ENCODE measurements at regions not wholly inside any gene's neighbourhood (a gene's known extent, or its start where the extent isn't known, plus 50 kb on each side); places are given as distances from the start of the nearest gene placed in this dataset.

GRCh38 chr7:20279979-20280378 is 50.7 kb upstream of the ITGB8 start:
- no peak for ATAC-seq
- no peak for TF ChIP-seq ISL1 (CRISPR knock-in tag; IDR thresholded peaks at IDR 0.05)
- no peak for TF ChIP-seq BACH2 (CRISPR knock-in tag; IDR thresholded peaks at IDR 0.05; ENCODE audit: borderline replicate concordance)
- no peak for TF ChIP-seq PPARA (CRISPR knock-in tag; IDR thresholded peaks at IDR 0.05; ENCODE audit: borderline replicate concordance)
- TF ChIP-seq ZC3H10 (CRISPR knock-in tag; IDR thresholded peaks at IDR 0.05), result no peak
- no peak for TF ChIP-seq GLIS3 (CRISPR knock-in tag; IDR thresholded peaks at IDR 0.05)
- no peak for TF ChIP-seq ESRRG (CRISPR knock-in tag; IDR thresholded peaks at IDR 0.05)
- TF ChIP-seq PATZ1 (CRISPR knock-in tag; IDR thresholded peaks at IDR 0.05; ENCODE audit: borderline replicate concordance), result no peak
- TF ChIP-seq ZFP3 (CRISPR knock-in tag; IDR thresholded peaks at IDR 0.05), result no peak
- no peak for TF ChIP-seq ZNF565 (CRISPR knock-in tag; conservative IDR thresholded peaks at IDR 0.05; ENCODE audit: low read depth)
- TF ChIP-seq OSR1 (CRISPR knock-in tag; IDR thresholded peaks at IDR 0.05), result no peak
- no peak for TF ChIP-seq POU6F1 (CRISPR knock-in tag; IDR thresholded peaks at IDR 0.05; ENCODE audit: borderline replicate concordance, low read depth)
- no peak for TF ChIP-seq TOX (CRISPR knock-in tag; IDR thresholded peaks at IDR 0.05; ENCODE audit: borderline replicate concordance)
- TF ChIP-seq RARB (CRISPR knock-in tag; IDR thresholded peaks at IDR 0.05), result no peak
- TF ChIP-seq ZNF8 (CRISPR knock-in tag; IDR thresholded peaks at IDR 0.05), result no peak
- no peak for TF ChIP-seq CSRNP3 (CRISPR knock-in tag; IDR thresholded peaks at IDR 0.05)
- TF ChIP-seq TSHZ2 (CRISPR knock-in tag; IDR thresholded peaks at IDR 0.05), result no peak

- peak; percentile 98 for ATAC-seq
- TF ChIP-seq BACH2 (CRISPR knock-in tag; IDR thresholded peaks at IDR 0.05; ENCODE audit: borderline replicate concordance), result no peak
- TF ChIP-seq RARB (CRISPR knock-in tag; IDR thresholded peaks at IDR 0.05), result no peak
- TF ChIP-seq PPARA (CRISPR knock-in tag; IDR thresholded peaks at IDR 0.05; ENCODE audit: borderline replicate concordance), result no peak
- TF ChIP-seq ZNF70 (CRISPR knock-in tag; IDR thresholded peaks at IDR 0.05), result 0 out of 2 replicates have a peak, but pooled peaks have one; percentile 18
- TF ChIP-seq PATZ1 (CRISPR knock-in tag; IDR thresholded peaks at IDR 0.05; ENCODE audit: borderline replicate concordance), result no peak
- 0 out of 2 replicates have a peak, but pooled peaks have one; percentile 14 for TF ChIP-seq ZC3H10 (CRISPR knock-in tag; IDR thresholded peaks at IDR 0.05)
- TF ChIP-seq GLIS3 (CRISPR knock-in tag; IDR thresholded peaks at IDR 0.05), result no peak
- peak; percentile 58; the same call in 1 of the 2 replicates for TF ChIP-seq TSHZ2 (CRISPR knock-in tag; IDR thresholded peaks at IDR 0.05)
- no peak for TF ChIP-seq SNAI2 (CRISPR knock-in tag; IDR thresholded peaks at IDR 0.05)
- no peak for TF ChIP-seq ZFP30 (CRISPR knock-in tag; IDR thresholded peaks at IDR 0.05)
- TF ChIP-seq CREB5 (CRISPR knock-in tag; IDR thresholded peaks at IDR 0.05; ENCODE audit: low read depth), result peak; percentile 88
- no peak for TF ChIP-seq POU6F1 (CRISPR knock-in tag; IDR thresholded peaks at IDR 0.05; ENCODE audit: borderline replicate concordance, low read depth)
- TF ChIP-seq ESRRG (CRISPR knock-in tag; IDR thresholded peaks at IDR 0.05), result peak; percentile 44; the same call in 1 of the 2 replicates
- TF ChIP-seq ZNF565 (CRISPR knock-in tag; conservative IDR thresholded peaks at IDR 0.05; ENCODE audit: low read depth), result peak; percentile 40; the same call in 1 of the 2 replicates
- 0 out of 2 replicates have a peak, but pooled peaks have one; percentile 62 for TF ChIP-seq TOX (CRISPR knock-in tag; IDR thresholded peaks at IDR 0.05; ENCODE audit: borderline replicate concordance)
- peak; percentile 95 for TF ChIP-seq ISL1 (CRISPR knock-in tag; IDR thresholded peaks at IDR 0.05)
- no peak for TF ChIP-seq ZNF8 (CRISPR knock-in tag; IDR thresholded peaks at IDR 0.05)
Observed at GRCh38 chr7:20280475-20281351, 50.0 kb upstream of the ITGB8 start.
